C4-2B (cell line): ENCODE measurements at regions not wholly inside any gene's neighbourhood (a gene's known extent, or its start where the extent isn't known, plus 50 kb on each side); places are given as distances from the start of the nearest gene placed in this dataset.

ENCODE experiments used
- H3K27ac ChIP-seq: fragments of 450-650 bp; 2 replicates; pipeline ENCODE4 v1.5.1; 2017
- ZFX ChIP-seq: fragments of 450-650 bp; IDR thresholded peaks from 2 replicates; pipeline ENCODE4 v1.6.1; 2017
- TF ChIP-seq, protein P1 (sequence below): fragments of 450-650 bp; conservative IDR thresholded peaks from 2 replicates; pipeline ENCODE4 v1.5.1; 2017; ENCODE audit warnings: mild to moderate bottlenecking

DNA sequence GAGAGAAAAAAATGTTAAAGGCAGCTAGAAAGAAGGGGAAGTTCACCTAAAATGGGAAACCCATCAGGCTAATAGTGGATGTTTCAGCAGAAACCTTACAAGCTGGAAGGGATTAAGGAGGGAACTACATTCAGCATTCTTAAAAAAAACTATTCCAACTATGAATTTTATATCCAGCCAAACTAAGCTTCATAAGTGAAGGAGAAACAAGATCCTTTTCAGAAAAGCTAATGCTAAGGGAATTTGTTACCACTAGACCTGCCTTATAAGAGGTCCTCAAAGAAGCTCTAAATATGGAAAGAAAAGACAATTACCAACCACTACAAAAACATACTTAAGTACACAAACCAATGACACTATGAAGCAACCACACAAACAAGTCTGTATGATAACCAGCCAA is 59.2 kb upstream of the SLC35F1 start:
- H3K27ac ChIP-seq: no peak overlapping the region
- no peak for TF ChIP-seq ZFX
- TF ChIP-seq, protein P1, sequence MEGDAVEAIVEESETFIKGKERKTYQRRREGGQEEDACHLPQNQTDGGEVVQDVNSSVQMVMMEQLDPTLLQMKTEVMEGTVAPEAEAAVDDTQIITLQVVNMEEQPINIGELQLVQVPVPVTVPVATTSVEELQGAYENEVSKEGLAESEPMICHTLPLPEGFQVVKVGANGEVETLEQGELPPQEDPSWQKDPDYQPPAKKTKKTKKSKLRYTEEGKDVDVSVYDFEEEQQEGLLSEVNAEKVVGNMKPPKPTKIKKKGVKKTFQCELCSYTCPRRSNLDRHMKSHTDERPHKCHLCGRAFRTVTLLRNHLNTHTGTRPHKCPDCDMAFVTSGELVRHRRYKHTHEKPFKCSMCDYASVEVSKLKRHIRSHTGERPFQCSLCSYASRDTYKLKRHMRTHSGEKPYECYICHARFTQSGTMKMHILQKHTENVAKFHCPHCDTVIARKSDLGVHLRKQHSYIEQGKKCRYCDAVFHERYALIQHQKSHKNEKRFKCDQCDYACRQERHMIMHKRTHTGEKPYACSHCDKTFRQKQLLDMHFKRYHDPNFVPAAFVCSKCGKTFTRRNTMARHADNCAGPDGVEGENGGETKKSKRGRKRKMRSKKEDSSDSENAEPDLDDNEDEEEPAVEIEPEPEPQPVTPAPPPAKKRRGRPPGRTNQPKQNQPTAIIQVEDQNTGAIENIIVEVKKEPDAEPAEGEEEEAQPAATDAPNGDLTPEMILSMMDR: no peak

DNA sequence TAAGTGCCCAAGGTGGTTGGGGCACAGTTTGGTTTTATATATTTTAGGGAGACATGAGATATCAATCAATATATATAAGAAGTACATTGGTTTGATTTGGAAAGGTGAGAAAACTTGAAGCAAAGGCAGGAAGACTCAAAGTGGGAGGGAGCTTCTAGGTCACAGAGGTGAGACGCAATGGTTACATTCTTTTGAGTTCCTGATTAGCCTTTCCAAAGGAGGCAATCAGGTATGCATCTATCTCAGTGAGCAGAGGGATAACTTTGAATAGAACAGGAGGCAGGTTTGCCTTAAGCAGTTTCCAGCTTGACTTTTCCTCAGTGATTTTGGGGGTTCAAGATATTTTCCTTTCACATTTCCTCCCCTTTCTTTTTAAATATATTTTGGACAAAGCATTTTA is 58.0 kb upstream of the SLC35F1 start:
- TF ChIP-seq, protein P1: no peak
- TF ChIP-seq ZFX: no peak
- H3K27ac ChIP-seq: no peak overlapping the region
